Activated CD4-positive, alpha-beta memory T cell treated with anti-CD3 and anti-CD28 coated beads, Interleukin-2, amount 10 ng/mL, durations not matched to agents 7 days and 5 days (primary cell): ENCODE measurements at regions not wholly inside any gene's neighbourhood (a gene's known extent, or its start where the extent isn't known, plus 50 kb on each side); places are given as distances from the start of the nearest gene placed in this dataset.

Experiments
- CTCF ChIA-PET: fragments of 350-600 bp; sonication (Branson Sonifier 250); formaldehyde crosslinking; loops from one replicate; lab custom pipeline; 2021; ENCODE audit warnings: antibody characterized with exemption, inconsistent platforms; lab: Charles Lee
- POLR2A ChIA-PET: fragments of 350-600 bp; sonication (Branson Sonifier 250); formaldehyde crosslinking; loops from one replicate; lab custom pipeline; 2021; ENCODE audit warnings: antibody characterized with exemption; lab: Charles Lee
- DNase-seq: peaks from one replicate; pipeline ENCODE4 v3.0.0-alpha.2; 2020
- H3K27ac Mint-ChIP-seq: one replicate; pipeline ENCODE4 v1.8.0; 2021; ENCODE audit warnings: mild to moderate bottlenecking, mixed read lengths
- H3K27me3 Mint-ChIP-seq: one replicate; pipeline ENCODE4 v1.8.0; 2021; ENCODE audit warnings: mixed read lengths
- H3K36me3 Mint-ChIP-seq: one replicate; pipeline ENCODE4 v1.8.0; 2021; ENCODE audit warnings: low read depth, mixed read lengths
- H3K4me1 Mint-ChIP-seq: one replicate; pipeline ENCODE4 v1.8.0; 2021; ENCODE audit warnings: mixed read lengths
- H3K4me3 Mint-ChIP-seq: one replicate; pipeline ENCODE4 v1.8.0; 2021; ENCODE audit warnings: mild to moderate bottlenecking, mixed read lengths
- H3K9me3 Mint-ChIP-seq: one replicate; pipeline ENCODE4 v1.8.0; 2021; ENCODE audit warnings: mixed read lengths

DNA sequence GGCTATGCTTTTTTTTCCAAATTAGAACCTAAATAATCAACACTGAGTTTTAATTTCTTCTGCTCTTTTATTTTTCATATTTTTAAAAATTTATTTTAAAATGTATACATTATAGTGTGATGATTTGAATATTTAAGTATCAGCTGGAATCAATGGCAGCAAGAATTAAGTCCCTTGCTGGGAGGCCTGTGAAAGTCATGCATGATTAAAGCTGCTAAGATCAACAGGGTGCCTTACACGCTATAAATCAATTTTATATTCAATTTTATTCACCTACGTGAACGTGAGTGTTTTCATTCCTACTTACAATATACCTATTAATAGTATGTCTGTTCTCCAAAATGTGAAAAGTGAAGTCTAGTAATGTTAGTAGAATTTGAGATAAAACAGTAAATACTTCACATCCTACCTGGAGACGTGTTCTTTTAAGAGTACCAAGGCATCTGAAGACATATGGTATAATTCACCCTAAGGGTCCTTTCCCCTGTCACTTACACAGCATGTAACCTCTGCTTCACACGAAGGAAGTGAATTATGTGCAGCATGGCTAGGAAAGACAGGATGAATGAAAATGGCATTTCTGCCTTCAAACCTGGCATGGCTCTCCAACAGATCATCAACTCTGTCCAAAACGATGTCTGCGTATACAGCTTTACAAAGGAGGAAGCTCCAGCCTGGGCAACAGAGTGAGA lies 640.4 kb upstream of the ROBO1 start:
- ChIA-PET CTCF (no interaction called here), POLR2A (no interaction called here)
- H3K27ac Mint-ChIP-seq, result no peak overlapping the region
- no peaks in the 10 kb centered on the region for H3K4me1 Mint-ChIP-seq
- no peak overlapping the region for H3K4me3 Mint-ChIP-seq
- DNase-seq, result no peak
- no peaks in the 10 kb centered on the region for H3K27me3 Mint-ChIP-seq
- peaks cover 5% of the 10 kb centered on the region for H3K9me3 Mint-ChIP-seq
- no peaks in the 10 kb centered on the region for H3K36me3 Mint-ChIP-seq

- Mint-ChIP-seq H3K4me3 (no peak overlapping the region), H3K9me3 (peaks cover 2% of the 10 kb centered on the region), H3K27ac (no peak overlapping the region), H3K27me3 (no peaks in the 10 kb centered on the region), H3K36me3 (no peaks in the 10 kb centered on the region), H3K4me1 (no peaks in the 10 kb centered on the region)
- no peak for DNase-seq
- ChIA-PET POLR2A (no interaction called here), CTCF (no interaction called here)
Observed at GRCh38 chr3:80405618-80406017, 637.8 kb upstream of the ROBO1 start.

DNA sequence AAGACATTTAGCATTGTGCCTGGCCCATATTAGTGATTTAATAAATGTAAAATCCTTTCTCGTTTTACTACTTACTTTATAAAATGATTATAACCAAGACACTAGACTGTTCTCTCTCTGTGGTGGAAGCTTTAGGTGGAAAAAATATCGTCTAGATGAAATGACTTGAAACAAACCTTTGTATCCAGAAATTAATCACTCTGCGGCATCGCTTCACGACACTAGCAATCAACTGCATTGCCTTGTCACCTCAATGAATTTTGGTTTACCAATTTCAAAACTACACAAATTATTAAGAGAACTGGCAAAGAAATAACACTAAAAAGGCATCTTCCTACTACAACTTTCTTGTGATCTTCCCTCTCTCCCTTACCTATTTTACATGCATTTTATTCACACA lies 627.2 kb upstream of the ROBO1 start:
- H3K27me3 Mint-ChIP-seq, result no peaks in the 10 kb centered on the region
- ChIA-PET POLR2A (no interaction called here), CTCF (no interaction called here)
- H3K4me1 Mint-ChIP-seq, result no peaks in the 10 kb centered on the region
- H3K27ac Mint-ChIP-seq, result no peak overlapping the region
- H3K36me3 Mint-ChIP-seq, result no peaks in the 10 kb centered on the region
- peaks cover 5% of the 10 kb centered on the region for H3K9me3 Mint-ChIP-seq
- H3K4me3 Mint-ChIP-seq, result no peak overlapping the region
- no peak for DNase-seq

DNA sequence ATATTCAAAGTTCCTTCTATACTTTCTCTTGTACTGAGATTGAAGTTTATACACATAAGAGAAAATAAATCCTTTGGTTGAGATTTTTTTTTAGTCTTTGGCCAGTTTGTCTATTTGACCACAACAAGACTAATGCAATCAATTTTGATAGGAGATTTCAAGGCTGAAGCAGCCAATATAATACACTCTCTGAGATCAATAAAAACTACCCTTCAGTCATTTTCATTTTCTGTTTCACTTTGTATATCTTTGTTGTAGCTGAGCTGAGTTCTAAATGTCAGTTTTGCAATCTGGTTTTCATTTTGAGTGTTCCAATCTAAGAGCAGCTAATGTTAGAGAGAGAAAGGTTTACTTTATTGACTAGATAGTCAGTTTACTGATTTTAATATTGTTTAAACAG lies 623.8 kb upstream of the ROBO1 start:
- H3K27me3 Mint-ChIP-seq, result no peaks in the 10 kb centered on the region
- POLR2A ChIA-PET, result no interaction called here
- H3K4me3 Mint-ChIP-seq, result no peak overlapping the region
- DNase-seq, result no peak
- peaks cover 5% of the 10 kb centered on the region for H3K9me3 Mint-ChIP-seq
- no peak overlapping the region for H3K27ac Mint-ChIP-seq
- H3K4me1 Mint-ChIP-seq, result no peaks in the 10 kb centered on the region
- CTCF ChIA-PET, result interaction anchor here (0.6 kb wide), 1 partner anchor 450 kb away, joined by 4 read pairs; no protein-coding TSS in a partner anchor
- H3K36me3 Mint-ChIP-seq, result no peaks in the 10 kb centered on the region

- Mint-ChIP-seq H3K9me3 (peaks cover 16% of the 10 kb centered on the region), H3K4me1 (no peaks in the 10 kb centered on the region), H3K27ac (no peak overlapping the region), H3K27me3 (no peaks in the 10 kb centered on the region), H3K4me3 (no peak overlapping the region), H3K36me3 (no peaks in the 10 kb centered on the region)
- CTCF ChIA-PET, result no interaction called here
- POLR2A ChIA-PET, result no interaction called here
- no peak for DNase-seq
Observed at GRCh38 chr3:80384811-80385210, 617.0 kb upstream of the ROBO1 start.

DNA sequence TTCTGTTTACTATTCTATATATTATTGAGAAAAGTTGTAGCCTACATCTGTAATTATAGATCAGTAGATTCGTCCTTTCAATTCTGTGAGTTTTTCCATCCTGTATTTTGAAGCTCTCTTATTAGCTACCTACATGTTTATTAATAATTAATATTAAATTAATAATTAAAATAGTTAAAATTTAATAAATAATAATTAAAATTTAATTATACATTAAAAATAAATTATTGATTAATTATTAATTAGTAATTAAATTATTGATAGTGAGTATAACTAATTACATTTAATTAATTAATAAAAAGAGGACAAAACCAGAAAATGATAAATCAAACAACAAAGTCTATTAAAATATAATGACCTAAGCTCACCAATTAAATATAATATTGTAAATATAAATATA lies 606.6 kb upstream of the ROBO1 start:
- no peak for DNase-seq
- Mint-ChIP-seq H3K36me3 (no peaks in the 10 kb centered on the region), H3K9me3 (peaks cover 3% of the 10 kb centered on the region), H3K27ac (no peak overlapping the region), H3K4me1 (no peaks in the 10 kb centered on the region), H3K27me3 (no peaks in the 10 kb centered on the region), H3K4me3 (no peak overlapping the region)
- ChIA-PET CTCF (no interaction called here), POLR2A (no interaction called here)

DNA sequence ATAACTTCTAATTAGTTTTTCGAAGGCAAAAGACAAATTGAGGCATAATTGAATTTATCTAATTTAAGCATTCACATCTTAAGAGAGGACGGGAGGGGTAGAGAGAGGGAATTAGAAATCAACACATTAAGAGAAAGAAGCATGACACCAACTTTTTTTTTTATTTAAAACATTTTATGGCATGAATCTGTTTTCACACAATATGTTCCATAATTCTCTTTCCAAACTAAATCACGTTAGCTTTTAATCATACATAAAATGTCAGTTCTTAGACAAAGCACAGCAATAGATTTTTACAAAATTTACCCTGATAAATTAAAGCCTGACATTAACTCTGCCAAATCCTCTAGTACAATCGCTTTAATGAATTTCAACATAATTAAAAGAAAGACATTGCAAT lies 600.8 kb upstream of the ROBO1 start:
- H3K27me3 Mint-ChIP-seq, result no peaks in the 10 kb centered on the region
- H3K4me3 Mint-ChIP-seq, result no peak overlapping the region
- ChIA-PET POLR2A (no interaction called here), CTCF (no interaction called here)
- no peak for DNase-seq
- no peaks in the 10 kb centered on the region for H3K4me1 Mint-ChIP-seq
- H3K27ac Mint-ChIP-seq, result no peak overlapping the region
- H3K36me3 Mint-ChIP-seq, result no peaks in the 10 kb centered on the region
- peaks cover 17% of the 10 kb centered on the region for H3K9me3 Mint-ChIP-seq

- CTCF ChIA-PET, result no interaction called here
- no peak for DNase-seq
- POLR2A ChIA-PET, result no interaction called here
- Mint-ChIP-seq H3K4me1 (no peaks in the 10 kb centered on the region), H3K4me3 (no peak overlapping the region), H3K27me3 (no peaks in the 10 kb centered on the region), H3K36me3 (no peaks in the 10 kb centered on the region), H3K9me3 (peaks cover 14% of the 10 kb centered on the region), H3K27ac (no peak overlapping the region)
Observed at GRCh38 chr3:80366808-80367548, 599.2 kb upstream of the ROBO1 start.

DNA sequence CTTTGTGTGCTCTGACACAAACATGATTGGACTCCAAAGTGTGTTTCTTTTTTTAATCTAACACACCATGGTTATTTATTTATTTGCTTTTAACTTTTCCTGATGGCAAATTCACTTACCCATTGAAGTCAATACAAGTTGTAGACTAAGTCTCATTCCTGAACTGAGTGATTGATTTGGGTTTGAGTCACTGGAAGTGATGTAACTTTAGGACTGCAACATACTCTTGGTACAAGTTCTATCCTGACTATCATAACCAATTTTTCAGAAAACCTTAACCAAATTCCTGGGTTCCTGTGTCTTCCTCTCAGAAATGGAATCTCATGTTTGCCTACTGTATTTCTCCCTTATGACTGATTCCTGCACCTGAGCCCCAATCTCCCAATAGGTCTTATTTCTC lies 590.0 kb upstream of the ROBO1 start:
- no peak overlapping the region for H3K4me3 Mint-ChIP-seq
- CTCF ChIA-PET, result no interaction called here
- no peaks in the 10 kb centered on the region for H3K4me1 Mint-ChIP-seq
- H3K9me3 Mint-ChIP-seq, result peaks cover 14% of the 10 kb centered on the region
- no peaks in the 10 kb centered on the region for H3K36me3 Mint-ChIP-seq
- no peak for DNase-seq
- POLR2A ChIA-PET, result no interaction called here
- no peaks in the 10 kb centered on the region for H3K27me3 Mint-ChIP-seq
- no peak overlapping the region for H3K27ac Mint-ChIP-seq

DNA sequence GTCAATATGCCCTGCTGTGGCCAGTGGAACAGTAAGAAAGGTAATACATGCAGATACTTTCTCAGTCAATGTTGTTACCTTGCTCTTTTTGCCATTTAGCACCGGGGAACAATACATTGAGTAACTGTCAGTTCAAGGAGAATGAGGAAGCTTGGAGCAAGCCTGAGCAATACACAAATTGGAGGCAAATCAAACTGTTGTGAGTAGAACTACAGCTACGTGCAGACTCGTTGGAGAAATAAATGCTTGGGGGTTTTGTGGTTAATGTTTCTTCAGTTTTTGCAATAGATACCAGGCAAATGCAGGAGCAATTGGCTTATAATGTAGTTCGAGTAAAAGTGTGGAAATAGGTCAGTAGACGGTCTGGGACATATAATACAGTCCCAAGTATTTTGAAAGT lies 587.3 kb upstream of the ROBO1 start:
- Mint-ChIP-seq H3K27me3 (no peaks in the 10 kb centered on the region), H3K36me3 (no peaks in the 10 kb centered on the region), H3K4me1 (no peaks in the 10 kb centered on the region), H3K9me3 (peaks cover 16% of the 10 kb centered on the region), H3K4me3 (no peak overlapping the region), H3K27ac (no peak overlapping the region)
- DNase-seq, result no peak
- CTCF ChIA-PET, result no interaction called here
- POLR2A ChIA-PET, result no interaction called here

DNA sequence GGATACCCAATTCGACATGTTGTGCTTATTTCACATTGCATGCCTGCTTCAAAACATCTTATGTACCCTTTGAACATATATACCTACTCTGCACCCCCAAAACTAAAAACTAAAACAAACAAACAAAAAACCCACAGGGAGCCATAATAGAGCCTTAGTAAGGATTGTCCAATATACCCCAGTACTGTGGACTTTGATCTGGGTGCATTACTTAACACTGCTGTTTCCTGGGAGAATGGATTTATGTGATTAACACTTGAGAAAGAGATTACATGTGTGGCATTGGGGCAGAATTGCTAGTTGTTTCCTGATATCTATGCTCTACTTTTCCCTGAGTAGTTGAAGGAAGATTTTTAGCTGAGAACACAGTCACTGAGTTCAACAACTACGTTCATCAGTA lies 583.4 kb upstream of the ROBO1 start:
- CTCF ChIA-PET, result no interaction called here
- no peak for DNase-seq
- Mint-ChIP-seq H3K4me1 (no peaks in the 10 kb centered on the region), H3K4me3 (no peak overlapping the region), H3K27me3 (no peaks in the 10 kb centered on the region), H3K9me3 (peaks cover 13% of the 10 kb centered on the region), H3K36me3 (no peaks in the 10 kb centered on the region), H3K27ac (no peak overlapping the region)
- POLR2A ChIA-PET, result no interaction called here

GRCh38 chr3:80350771-80351170 lies 583.0 kb upstream of the ROBO1 start:
- peaks cover 13% of the 10 kb centered on the region for H3K9me3 Mint-ChIP-seq
- POLR2A ChIA-PET, result no interaction called here
- no peaks in the 10 kb centered on the region for H3K36me3 Mint-ChIP-seq
- no peak for DNase-seq
- H3K4me3 Mint-ChIP-seq, result no peak overlapping the region
- H3K27ac Mint-ChIP-seq, result no peak overlapping the region
- CTCF ChIA-PET, result no interaction called here
- H3K27me3 Mint-ChIP-seq, result no peaks in the 10 kb centered on the region
- no peaks in the 10 kb centered on the region for H3K4me1 Mint-ChIP-seq

GRCh38 chr3:80338366-80338765 lies 570.6 kb upstream of the ROBO1 start:
- Mint-ChIP-seq H3K27me3 (no peaks in the 10 kb centered on the region), H3K27ac (no peak overlapping the region), H3K9me3 (peaks cover 19% of the 10 kb centered on the region), H3K4me1 (no peaks in the 10 kb centered on the region), H3K4me3 (no peak overlapping the region), H3K36me3 (no peaks in the 10 kb centered on the region)
- POLR2A ChIA-PET, result no interaction called here
- DNase-seq, result no peak
- CTCF ChIA-PET, result no interaction called here

- no peak overlapping the region for H3K4me3 Mint-ChIP-seq
- no peak for DNase-seq
- ChIA-PET POLR2A (no interaction called here), CTCF (no interaction called here)
- no peaks in the 10 kb centered on the region for H3K27me3 Mint-ChIP-seq
- H3K27ac Mint-ChIP-seq, result no peak overlapping the region
- no peaks in the 10 kb centered on the region for H3K4me1 Mint-ChIP-seq
- H3K36me3 Mint-ChIP-seq, result no peaks in the 10 kb centered on the region
- peaks cover 15% of the 10 kb centered on the region for H3K9me3 Mint-ChIP-seq
Observed at GRCh38 chr3:80334534-80334933, 566.7 kb upstream of the ROBO1 start.
